Stomach (tissue), 8 donors: ENCODE measurements at regions not wholly inside any gene's neighbourhood (a gene's known extent, or its start where the extent isn't known, plus 50 kb on each side); places are given as distances from the start of the nearest gene placed in this dataset.

Experiments
- DNase-seq, 2 donors: peaks; one replicate each; pipeline versions ENCODE4 v3.0.0 to v3.0.0-alpha.2; 2013 to 2019
- H3K27ac ChIP-seq, 5 donors: fragments of 200-600 bp in 4 of 5; sonication (generic) in 4 of 5; one replicate each; pipeline ENCODE4 v1.5.1; 2013 to 2019; ENCODE audit warnings: mild to moderate bottlenecking in 1 of 5, moderate library complexity in 1 of 5
- H3K27me3 ChIP-seq, 3 donors: fragments of 200-600 bp; sonication (generic); one replicate each; pipeline ENCODE4 v1.5.1; 2017 to 2019; ENCODE audit warnings: mixed run types in 1 of 3
- H3K36me3 ChIP-seq, 4 donors: fragments of 200-600 bp; sonication (generic); 1 replicate in 3 of 4; 2 replicates in 1 of 4; pipeline ENCODE4 v1.5.1; 2016 to 2019
- H3K4me1 ChIP-seq, 4 donors: fragments of 200-600 bp; sonication (generic); one replicate each; pipeline ENCODE4 v1.5.1; 2016 to 2019
- H3K4me3 ChIP-seq, 4 donors: fragments of 200-600 bp; sonication (generic) in 3 of 4; one replicate each; pipeline ENCODE4 v1.5.1; 2016 to 2019; ENCODE audit warnings: mild to moderate bottlenecking in 1 of 4
- H3K9me3 ChIP-seq, 4 donors: fragments of 200-600 bp; sonication (generic); one replicate each; pipeline ENCODE4 v1.5.1; 2016 to 2019
- CTCF ChIP-seq, 7 experiments: fragments of 450-650 bp in 4 of 7; fragments of 200-600 bp in 3 of 7; sonication (generic) in 3 of 7; IDR thresholded peaks; one replicate each; pipeline ENCODE4 v1.5.1; 2016 to 2019; ENCODE audit warnings: antibody characterized with exemption in 7 of 7, control low read depth in 2 of 7, mild to moderate bottlenecking in 1 of 7
- EP300 ChIP-seq: sonication (generic); formaldehyde crosslinking; IDR thresholded peaks from one replicate; pipeline ENCODE4 v1.6.1; 2017; ENCODE audit warnings: antibody characterized with exemption
- POLR2A ChIP-seq, 4 donors: fragments of 450-650 bp; IDR thresholded peaks; one replicate each; pipeline ENCODE4 v1.6.1; 2016; ENCODE audit warnings: antibody characterized with exemption in 4 of 4, control low read depth in 2 of 4, mild to moderate bottlenecking in 1 of 4, moderate library complexity in 1 of 4
- POLR2AphosphoS5 ChIP-seq, 3 donors: sonication (generic); formaldehyde crosslinking; IDR thresholded peaks; one replicate each; pipeline ENCODE4 v1.6.1; 2016; ENCODE audit warnings: antibody characterized with exemption in 3 of 3
- WGBS, 5 donors: extraction: QIAGEN DNeasy Blood & Tissue Kit in 3 of 5; methylation state at CpG; one replicate each; pipeline versions ENCODE4 v1.1.5 to v1.1.7; 2013 to 2018; 5-methylcytosine and 5-hydroxymethylcytosine counted together
- intact Hi-C: fragments of 100-400 bp; cut with DNase I; formaldehyde crosslinking; loops from one replicate; pipeline ENCODE4 v1.15.1; 2023; ENCODE audit warnings: low total_unique reads
- donor health status: healthy with polysubstance abuse.
- donor health status: Bipolar disorder and iron deficiency.
- donor health status: healthy.

- Histone ChIP-seq H3K9me3 (no peaks in the 10 kb centered on the region), H3K4me1 (peaks cover 0 to 7% (median 0%) of the 10 kb centered on the region in 4 donors), H3K4me3 (no peak overlapping the region), H3K27ac (no peak overlapping the region), H3K27me3 (no peaks in the 10 kb centered on the region), H3K36me3 (no peaks in the 10 kb centered on the region)
- intact Hi-C loops = no loop called here
- WGBS, 5 donors = 62 to 78% (median 69%) methylated on average over 3 of the region's 3 CpGs
- no peak for DNase-seq
- TF ChIP-seq POLR2AphosphoS5 (IDR thresholded peaks at IDR 0.05) (no peak), POLR2A (IDR thresholded peaks at IDR 0.05) (no peak), EP300 (no peak), CTCF (IDR thresholded peaks at IDR 0.05) (no peak)
Measured at GRCh38 chr17:33352526-33352925, 59.4 kb upstream of the ASIC2 start.

- intact Hi-C loops = no loop called here
- DNase-seq = no peak
- Histone ChIP-seq H3K27me3 (peaks cover 0 to 10% (median 5%) of the 10 kb centered on the region in 3 donors), H3K27ac (no peak overlapping the region), H3K4me1 (peaks cover 0 to 7% (median 0%) of the 10 kb centered on the region in 4 donors), H3K36me3 (no peaks in the 10 kb centered on the region), H3K9me3 (no peaks in the 10 kb centered on the region), H3K4me3 (no peak overlapping the region)
- whole genome bisulfite sequencing, 5 donors = 77 to 84% (median 80%) methylated on average over 3 of the region's 3 CpGs
- TF ChIP-seq POLR2A (IDR thresholded peaks at IDR 0.05) (no peak), CTCF (IDR thresholded peaks at IDR 0.05) (no peak), POLR2AphosphoS5 (IDR thresholded peaks at IDR 0.05) (no peak), EP300 (no peak)
Measured at GRCh38 chr17:33356266-33356665, 63.2 kb upstream of the ASIC2 start.

GRCh38 chr17:33363475-33363874 lies 70.4 kb upstream of the ASIC2 start:
- Histone ChIP-seq H3K4me3 (no peak overlapping the region), H3K27me3 (peaks cover 0 to 19% (median 5%) of the 10 kb centered on the region in 3 donors), H3K27ac (no peak overlapping the region), H3K4me1 (no peaks in the 10 kb centered on the region), H3K36me3 (no peaks in the 10 kb centered on the region), H3K9me3 (no peaks in the 10 kb centered on the region)
- TF ChIP-seq CTCF (IDR thresholded peaks at IDR 0.05) (no peak), POLR2A (IDR thresholded peaks at IDR 0.05) (no peak), POLR2AphosphoS5 (IDR thresholded peaks at IDR 0.05) (no peak), EP300 (no peak)
- 39 to 61% (median 55%) methylated on average over 5 to 6 of the region's 6 CpGs for WGBS, 5 donors
- DNase-seq = peak in 1 of 2 donors; percentile 20
- intact Hi-C loops = no loop called here

- no peak overlapping the region for H3K27ac ChIP-seq
- H3K27me3 ChIP-seq = peaks cover 0 to 8% (median 0%) of the 10 kb centered on the region in 3 donors
- no peaks in the 10 kb centered on the region for H3K4me1 ChIP-seq
- no peaks in the 10 kb centered on the region for H3K9me3 ChIP-seq
- no peak for DNase-seq
- no peaks in the 10 kb centered on the region for H3K36me3 ChIP-seq
- no peak overlapping the region for H3K4me3 ChIP-seq
- TF ChIP-seq POLR2AphosphoS5 (IDR thresholded peaks at IDR 0.05) = no peak
- TF ChIP-seq EP300 = no peak
- TF ChIP-seq CTCF (IDR thresholded peaks at IDR 0.05) = no peak
- no peak for TF ChIP-seq POLR2A (IDR thresholded peaks at IDR 0.05)
- 44 to 58% (median 47%) methylated on average over 4 of the region's 4 CpGs for WGBS, 5 donors
- intact Hi-C loops = no loop called here
Measured at GRCh38 chr17:33366960-33367359, 73.9 kb upstream of the ASIC2 start.
